Gastroesophageal sphincter (tissue), 3 donors: ENCODE measurements at regions not wholly inside any gene's neighbourhood (a gene's known extent, or its start where the extent isn't known, plus 50 kb on each side); places are given as distances from the start of the nearest gene placed in this dataset.

Experiments used
- CTCF ChIP-seq, 4 experiments: fragments of 200-600 bp in 2 of 4; fragments of 450-650 bp in 2 of 4; sonication (generic) in 1 of 4; IDR thresholded peaks; one replicate each; pipeline ENCODE4 v1.5.1; 2017 to 2019; ENCODE audit warnings: antibody characterized with exemption in 4 of 4, mild to moderate bottlenecking in 2 of 4, moderate library complexity in 2 of 4
- EP300 ChIP-seq: sonication (generic); formaldehyde crosslinking; IDR thresholded peaks from one replicate; pipeline ENCODE4 v1.6.1; 2017; ENCODE audit warnings: antibody characterized with exemption, mild to moderate bottlenecking
- POLR2AphosphoS5 ChIP-seq: sonication (generic); formaldehyde crosslinking; IDR thresholded peaks from one replicate; pipeline ENCODE4 v1.6.1; 2017; ENCODE audit warnings: antibody characterized with exemption

GRCh38 chr10:90642136-90642535 lies 215.7 kb downstream of the HTR7 start:
- TF ChIP-seq CTCF (IDR thresholded peaks at IDR 0.05) (no peak), EP300 (no peak), POLR2AphosphoS5 (no peak)
